Left lung (tissue), 4 donors: ENCODE measurements at regions not wholly inside any gene's neighbourhood (a gene's known extent, or its start where the extent isn't known, plus 50 kb on each side); places are given as distances from the start of the nearest gene placed in this dataset.

Experiments used
- ATAC-seq: fragments of 200-7000 bp; cut with Tn5 transposase; one replicate; pipeline ENCODE4 v1.9.1; 2020; ENCODE audit warnings: moderate library complexity
- DNase-seq, 4 donors: peaks; one replicate each; pipeline ENCODE4 v3.0.0-alpha.2; 2013 to 2020
- H3K27ac ChIP-seq, 2 donors: fragments of 200-600 bp; sonication (generic) in 1 of 2; one replicate each; pipeline versions ENCODE4 v1.5.0 to v1.8.0; 2020 to 2021
- H3K27me3 ChIP-seq, 2 donors: fragments of 200-600 bp; sonication (generic) in 1 of 2; one replicate each; pipeline versions ENCODE4 v1.5.0 to v1.8.0; 2020 to 2021
- H3K36me3 ChIP-seq, 2 donors: fragments of 200-600 bp; sonication (generic) in 1 of 2; one replicate each; pipeline versions ENCODE4 v1.5.0 to v1.8.0; 2020 to 2021
- H3K4me1 ChIP-seq, 2 donors: fragments of 200-600 bp; one replicate each; pipeline ENCODE4 v1.8.0; 2021
- H3K4me3 ChIP-seq, 2 donors: fragments of 200-600 bp; sonication (generic) in 1 of 2; one replicate each; pipeline versions ENCODE4 v1.5.0 to v1.8.0; 2020 to 2021; ENCODE audit warnings: mild to moderate bottlenecking in 1 of 2
- H3K9me3 ChIP-seq, 2 donors: fragments of 200-600 bp; sonication (generic) in 1 of 2; one replicate each; pipeline versions ENCODE4 v1.5.0 to v1.8.0; 2020 to 2021
- intact Hi-C, 2 donors: fragments of 100-400 bp; cut with DNase I; formaldehyde crosslinking; loops; one replicate each; pipeline versions ENCODE4 v1.11.2 to v1.14.2; 2022
- TF ChIP-seq, protein P1 (sequence below), 2 donors: fragments of 200-600 bp; sonication (generic) in 1 of 2; IDR thresholded peaks; one replicate each; pipeline versions ENCODE4 v1.5.0 to v1.8.0; 2021; ENCODE audit warnings: antibody characterized with exemption in 2 of 2
- donor health status: DM: no; HTN: yes; CAD: no.
- donor health status: DM: no; HTN: no; CAD: no.

DNA sequence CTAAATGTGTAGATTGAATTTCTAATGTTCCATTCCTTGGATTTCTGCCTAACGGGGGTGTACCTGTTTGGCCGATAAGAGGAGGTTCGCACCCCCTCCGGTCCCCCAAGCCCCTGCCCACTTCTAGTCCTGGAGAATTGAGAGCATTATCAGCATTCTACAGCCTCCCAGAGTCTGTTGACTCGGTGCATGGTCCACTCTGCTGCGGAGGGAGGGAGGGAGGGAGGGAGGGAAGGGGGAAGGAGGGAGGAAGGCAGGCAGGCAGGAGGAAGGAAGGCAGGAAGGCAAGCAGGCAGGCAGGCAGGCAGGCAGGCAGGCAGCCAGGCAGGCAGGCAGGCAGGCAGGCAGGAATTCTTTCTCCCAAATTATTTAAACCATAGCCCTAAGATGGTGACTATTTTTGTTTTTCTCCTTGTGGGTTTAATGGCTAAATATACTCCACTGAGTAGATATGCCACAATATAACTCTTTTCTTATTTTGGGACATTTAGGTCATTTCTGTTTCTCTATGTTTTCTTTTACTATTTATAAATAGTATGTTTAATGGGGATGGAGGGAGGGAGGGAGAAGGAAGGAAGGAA, 69.5 kb upstream of the CHST15 start:
- Histone ChIP-seq H3K27ac (no peak overlapping the region), H3K4me3 (no peak overlapping the region), H3K9me3 (no peaks in the 10 kb centered on the region), H3K27me3 (peaks cover 0 to 15% of the 10 kb centered on the region in 2 donors), H3K36me3 (no peaks in the 10 kb centered on the region), H3K4me1 (no peaks in the 10 kb centered on the region)
- intact Hi-C loops, result no loop called here
- TF ChIP-seq, protein P1, sequence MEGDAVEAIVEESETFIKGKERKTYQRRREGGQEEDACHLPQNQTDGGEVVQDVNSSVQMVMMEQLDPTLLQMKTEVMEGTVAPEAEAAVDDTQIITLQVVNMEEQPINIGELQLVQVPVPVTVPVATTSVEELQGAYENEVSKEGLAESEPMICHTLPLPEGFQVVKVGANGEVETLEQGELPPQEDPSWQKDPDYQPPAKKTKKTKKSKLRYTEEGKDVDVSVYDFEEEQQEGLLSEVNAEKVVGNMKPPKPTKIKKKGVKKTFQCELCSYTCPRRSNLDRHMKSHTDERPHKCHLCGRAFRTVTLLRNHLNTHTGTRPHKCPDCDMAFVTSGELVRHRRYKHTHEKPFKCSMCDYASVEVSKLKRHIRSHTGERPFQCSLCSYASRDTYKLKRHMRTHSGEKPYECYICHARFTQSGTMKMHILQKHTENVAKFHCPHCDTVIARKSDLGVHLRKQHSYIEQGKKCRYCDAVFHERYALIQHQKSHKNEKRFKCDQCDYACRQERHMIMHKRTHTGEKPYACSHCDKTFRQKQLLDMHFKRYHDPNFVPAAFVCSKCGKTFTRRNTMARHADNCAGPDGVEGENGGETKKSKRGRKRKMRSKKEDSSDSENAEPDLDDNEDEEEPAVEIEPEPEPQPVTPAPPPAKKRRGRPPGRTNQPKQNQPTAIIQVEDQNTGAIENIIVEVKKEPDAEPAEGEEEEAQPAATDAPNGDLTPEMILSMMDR (IDR thresholded peaks at IDR 0.05), result no peak
- ATAC-seq (no peak), DNase-seq (no peak)

DNA sequence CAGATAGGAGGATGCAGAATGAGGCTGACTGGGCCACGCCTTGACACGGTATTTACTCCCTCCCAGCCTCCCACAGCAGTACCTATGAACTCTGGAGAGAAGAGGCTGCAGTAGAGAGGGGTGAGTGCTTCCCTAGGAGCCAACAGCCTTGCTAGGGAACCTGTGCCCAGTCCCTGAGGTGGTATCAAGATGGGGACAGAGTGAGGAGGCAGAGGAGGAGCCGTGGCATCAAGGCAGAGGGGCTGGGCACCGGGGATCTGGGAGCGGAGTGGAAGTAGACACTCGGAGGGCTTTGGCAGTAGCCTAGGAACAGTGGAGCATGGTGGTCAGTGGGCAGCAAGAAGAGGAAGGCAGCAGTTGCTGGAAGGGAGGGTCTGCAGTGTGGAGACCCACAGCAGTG, 68.7 kb upstream of the CHST15 start:
- no peak for ATAC-seq
- intact Hi-C loops, result no loop called here
- no peak overlapping the region for H3K4me3 ChIP-seq

DNA sequence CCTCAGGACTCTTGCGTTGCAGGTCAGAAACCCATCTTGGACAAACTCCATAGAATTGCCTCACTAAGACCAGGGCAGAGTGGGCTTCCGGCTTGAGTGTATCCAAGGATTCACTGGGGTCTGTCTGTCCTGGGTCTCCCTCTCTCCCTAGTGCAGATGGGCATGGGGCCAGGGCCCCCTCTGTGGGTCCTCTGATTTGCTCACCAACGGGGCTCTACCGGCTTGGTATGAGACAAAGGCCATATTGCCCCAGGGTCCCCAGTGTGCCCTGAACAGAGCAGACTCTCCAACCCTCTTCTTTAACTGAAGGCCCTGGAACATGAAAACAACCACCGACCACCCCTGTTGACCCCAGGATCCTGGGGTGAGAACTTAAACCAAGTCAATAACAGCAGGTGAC, 68.2 kb upstream of the CHST15 start:
- Histone ChIP-seq H3K27me3 (peaks cover 0 to 15% of the 10 kb centered on the region in 2 donors), H3K9me3 (no peaks in the 10 kb centered on the region), H3K4me3 (no peak overlapping the region), H3K27ac (no peak overlapping the region), H3K36me3 (no peaks in the 10 kb centered on the region), H3K4me1 (peaks cover 2 to 4% of the 10 kb centered on the region in 2 donors)
- intact Hi-C loops, result no loop called here
- TF ChIP-seq, protein P1 (IDR thresholded peaks at IDR 0.05), result no peak
- DNase-seq (no peak), ATAC-seq (no peak)

More for the DNA sequence above, 68.7 kb upstream of the CHST15 start:
- Histone ChIP-seq H3K36me3 (no peaks in the 10 kb centered on the region), H3K9me3 (no peaks in the 10 kb centered on the region), H3K27ac (no peak overlapping the region), H3K27me3 (peaks cover 0 to 15% of the 10 kb centered on the region in 2 donors), H3K4me1 (no peaks in the 10 kb centered on the region)
- no peak for DNase-seq
- TF ChIP-seq, protein P1 (IDR thresholded peaks at IDR 0.05), result no peak

DNA sequence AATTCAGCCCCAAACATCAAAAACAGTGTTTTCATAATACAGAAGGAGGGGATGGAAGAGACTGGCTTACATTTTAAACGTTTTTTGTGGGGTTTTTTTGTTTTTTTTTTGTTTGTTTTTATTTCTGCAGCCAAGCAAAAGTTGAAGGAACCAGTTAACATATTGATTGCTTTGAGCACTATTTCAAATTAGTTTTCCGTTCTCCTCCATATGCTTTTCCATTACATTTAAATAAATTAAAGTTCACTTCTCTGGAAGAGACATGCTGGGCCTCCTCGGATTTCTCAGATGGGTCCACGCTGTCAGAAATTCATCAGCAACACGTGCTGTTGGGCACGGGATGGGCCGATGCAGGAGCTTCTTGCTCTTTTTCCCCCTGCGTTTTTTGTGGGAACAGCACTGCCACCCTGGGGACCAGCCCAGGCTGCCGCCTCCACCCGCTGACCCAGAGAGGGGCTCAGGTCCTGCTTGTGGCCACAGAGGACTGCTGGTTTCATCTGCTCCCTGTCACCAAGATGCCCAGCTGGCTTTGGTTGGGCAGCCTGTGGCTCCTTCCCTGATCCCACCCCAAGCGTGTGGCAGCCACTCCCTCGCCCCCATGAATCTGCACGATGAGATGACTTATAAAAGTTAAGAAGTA, 67.7 kb upstream of the CHST15 start:
- no peak for DNase-seq
- Histone ChIP-seq H3K4me1 (peaks cover 6 to 9% of the 10 kb centered on the region in 2 donors), H3K36me3 (no peaks in the 10 kb centered on the region), H3K4me3 (no peak overlapping the region), H3K9me3 (no peaks in the 10 kb centered on the region), H3K27me3 (peaks cover 0 to 15% of the 10 kb centered on the region in 2 donors), H3K27ac (no peak overlapping the region)
- no peak for ATAC-seq
- intact Hi-C loops, result no loop called here
- TF ChIP-seq, protein P1 (IDR thresholded peaks at IDR 0.05), result no peak

DNA sequence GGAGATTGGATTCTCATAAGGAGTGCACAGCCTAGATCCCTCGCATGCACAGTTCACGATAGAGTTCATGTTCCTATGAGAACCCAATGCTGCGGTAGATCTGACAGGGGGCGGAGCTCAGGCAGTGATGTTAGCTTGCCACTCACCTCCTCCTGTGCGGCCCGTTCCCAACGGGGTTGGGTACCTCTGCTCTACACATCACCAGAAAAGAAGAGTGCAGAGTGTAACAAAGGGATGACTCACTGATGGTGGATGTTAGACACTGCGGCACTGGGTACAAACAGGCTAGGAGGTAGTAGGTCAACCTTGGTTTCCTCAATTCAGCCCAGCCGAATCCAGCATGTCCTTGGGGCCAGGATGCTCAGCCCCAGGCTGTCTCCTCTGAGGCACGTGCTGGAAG, 66.8 kb upstream of the CHST15 start:
- Histone ChIP-seq H3K27ac (no peak overlapping the region), H3K27me3 (peaks cover 0 to 15% of the 10 kb centered on the region in 2 donors), H3K4me1 (peaks cover 12 to 15% of the 10 kb centered on the region in 2 donors), H3K36me3 (no peaks in the 10 kb centered on the region), H3K9me3 (no peaks in the 10 kb centered on the region), H3K4me3 (no peak overlapping the region)
- DNase-seq (no peak), ATAC-seq (no peak)
- intact Hi-C loops, result no loop called here
- TF ChIP-seq, protein P1 (IDR thresholded peaks at IDR 0.05), result no peak
